ENCODE measurements at regions not wholly inside any gene's neighbourhood (a gene's known extent, or its start where the extent isn't known, plus 50 kb on each side); places are given as distances from the start of the nearest gene placed in this dataset.

DNA sequence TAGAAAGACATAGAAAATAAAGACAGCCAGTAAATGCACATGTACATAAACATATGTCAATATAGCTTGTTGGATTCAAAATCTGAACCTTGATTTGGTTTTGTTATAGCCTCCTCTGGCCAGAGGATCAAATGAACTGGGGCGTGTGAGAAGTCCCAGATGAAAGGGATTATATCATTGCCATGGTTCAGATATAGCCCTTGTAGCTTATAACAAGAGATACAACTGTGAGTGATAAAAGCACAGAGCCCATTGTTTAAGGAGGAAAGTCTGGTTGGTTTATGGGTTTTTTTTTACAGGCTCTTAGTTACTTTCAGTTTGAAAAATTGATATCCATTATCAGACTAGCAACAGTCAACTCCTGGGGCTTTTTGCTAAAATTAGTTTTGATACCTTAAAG is 101.7 kb upstream of the GLRA2 start:
- no peak overlapping the region for H3K27ac ChIP-seq (ENCODE audit: low read length)
- DNase-seq: no peak

DNA sequence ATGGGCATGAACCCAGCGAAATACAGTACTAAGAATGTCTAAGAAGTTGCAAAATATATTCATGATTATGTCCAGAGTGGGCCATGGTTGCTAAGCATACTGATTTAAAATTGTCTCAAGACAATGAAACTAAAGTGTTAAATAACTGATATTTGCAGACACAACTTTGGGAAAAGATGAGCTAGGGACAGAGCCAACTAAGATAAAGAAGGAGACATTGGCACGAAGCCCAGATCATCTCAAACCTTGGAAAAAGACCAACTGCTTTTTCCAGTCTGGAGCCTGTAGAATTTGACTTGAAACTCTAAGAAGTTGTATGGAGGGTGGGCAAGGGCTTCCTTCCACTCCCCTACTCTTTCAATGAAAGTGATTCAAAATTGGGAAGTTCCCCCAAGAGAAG is 108.5 kb upstream of the GLRA2 start:
- H3K36me3 ChIP-seq (ENCODE audit: insufficient read depth, low read length): no peaks in the 10 kb centered on the region
- no peaks in the 10 kb centered on the region for H4K20me1 ChIP-seq (ENCODE audit: insufficient read depth, low read length)
- TF ChIP-seq EZH2 (IDR thresholded peaks at IDR 0.05; ENCODE audit: borderline replicate concordance, low read depth, low read length, severe bottlenecking): no peak
- TF ChIP-seq, protein P1, sequence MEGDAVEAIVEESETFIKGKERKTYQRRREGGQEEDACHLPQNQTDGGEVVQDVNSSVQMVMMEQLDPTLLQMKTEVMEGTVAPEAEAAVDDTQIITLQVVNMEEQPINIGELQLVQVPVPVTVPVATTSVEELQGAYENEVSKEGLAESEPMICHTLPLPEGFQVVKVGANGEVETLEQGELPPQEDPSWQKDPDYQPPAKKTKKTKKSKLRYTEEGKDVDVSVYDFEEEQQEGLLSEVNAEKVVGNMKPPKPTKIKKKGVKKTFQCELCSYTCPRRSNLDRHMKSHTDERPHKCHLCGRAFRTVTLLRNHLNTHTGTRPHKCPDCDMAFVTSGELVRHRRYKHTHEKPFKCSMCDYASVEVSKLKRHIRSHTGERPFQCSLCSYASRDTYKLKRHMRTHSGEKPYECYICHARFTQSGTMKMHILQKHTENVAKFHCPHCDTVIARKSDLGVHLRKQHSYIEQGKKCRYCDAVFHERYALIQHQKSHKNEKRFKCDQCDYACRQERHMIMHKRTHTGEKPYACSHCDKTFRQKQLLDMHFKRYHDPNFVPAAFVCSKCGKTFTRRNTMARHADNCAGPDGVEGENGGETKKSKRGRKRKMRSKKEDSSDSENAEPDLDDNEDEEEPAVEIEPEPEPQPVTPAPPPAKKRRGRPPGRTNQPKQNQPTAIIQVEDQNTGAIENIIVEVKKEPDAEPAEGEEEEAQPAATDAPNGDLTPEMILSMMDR (IDR thresholded peaks at IDR 0.05; ENCODE audit: borderline replicate concordance, extremely low read depth, low read length, poor library complexity, severe bottlenecking): no peak
- DNase-seq (no peak), ATAC-seq (ENCODE audit: insufficient read depth, low read depth) (no peak)
- H3K27ac ChIP-seq (ENCODE audit: low read length): no peak overlapping the region
- H3K9me3 ChIP-seq (ENCODE audit: insufficient read depth, low read length, severe bottlenecking): no peaks in the 10 kb centered on the region
- H2AFZ ChIP-seq (ENCODE audit: low read depth, low read length): no peak overlapping the region
- no peaks in the 10 kb centered on the region for H3K79me2 ChIP-seq (ENCODE audit: insufficient read depth, low read length)
- no peak overlapping the region for H3K4me2 ChIP-seq (ENCODE audit: insufficient read depth, low read length)
- no peak overlapping the region for H3K9ac ChIP-seq (ENCODE audit: low read depth, low read length)
- no peak overlapping the region for H3K4me3 ChIP-seq (ENCODE audit: low read depth in 1 of 2, low read length in 2 of 2)
- H3K27me3 ChIP-seq (ENCODE audit: insufficient read depth, low read length, poor library complexity): no peaks in the 10 kb centered on the region
- no peaks in the 10 kb centered on the region for H3K4me1 ChIP-seq (ENCODE audit: insufficient read depth, low read length)

More for the DNA sequence above, 101.7 kb upstream of the GLRA2 start:
- H3K27me3 ChIP-seq (ENCODE audit: insufficient read depth, low read length, poor library complexity): no peaks in the 10 kb centered on the region
- no peaks in the 10 kb centered on the region for H3K9me3 ChIP-seq (ENCODE audit: insufficient read depth, low read length, severe bottlenecking)
- TF ChIP-seq, protein P1 (IDR thresholded peaks at IDR 0.05; ENCODE audit: borderline replicate concordance, extremely low read depth, low read length, poor library complexity, severe bottlenecking): no peak
- no peaks in the 10 kb centered on the region for H4K20me1 ChIP-seq (ENCODE audit: insufficient read depth, low read length)
- H3K9ac ChIP-seq (ENCODE audit: low read depth, low read length): no peak overlapping the region
- H2AFZ ChIP-seq (ENCODE audit: low read depth, low read length): no peak overlapping the region
- H3K4me3 ChIP-seq (ENCODE audit: low read depth in 1 of 2, low read length in 2 of 2): no peak overlapping the region
- H3K4me1 ChIP-seq (ENCODE audit: insufficient read depth, low read length): no peaks in the 10 kb centered on the region
- no peak overlapping the region for H3K4me2 ChIP-seq (ENCODE audit: insufficient read depth, low read length)
- no peaks in the 10 kb centered on the region for H3K79me2 ChIP-seq (ENCODE audit: insufficient read depth, low read length)
- no peak for ATAC-seq (ENCODE audit: insufficient read depth, low read depth)
- no peaks in the 10 kb centered on the region for H3K36me3 ChIP-seq (ENCODE audit: insufficient read depth, low read length)

DNA sequence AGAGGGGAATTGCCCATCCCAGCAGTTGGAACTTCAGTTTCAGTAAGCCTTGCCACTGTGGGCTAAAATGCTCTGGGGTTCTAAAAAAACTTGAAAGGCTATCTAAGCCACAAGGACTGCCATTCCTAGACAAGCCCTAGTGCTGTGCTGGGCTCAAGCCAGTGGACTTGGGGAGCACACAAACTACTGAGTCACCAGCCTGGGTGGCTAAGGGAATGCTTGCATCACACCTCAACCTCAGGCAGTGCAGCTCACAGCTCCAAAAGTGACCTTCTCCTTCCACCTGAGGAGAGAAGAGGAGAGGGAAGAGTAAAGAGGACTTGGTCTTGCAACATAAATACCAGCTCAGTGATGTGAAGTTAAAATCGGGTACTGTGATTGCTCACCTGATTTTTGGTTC is 116.7 kb upstream of the GLRA2 start:
- Histone ChIP-seq H3K79me2 (ENCODE audit: insufficient read depth, low read length) (no peaks in the 10 kb centered on the region), H3K9me3 (ENCODE audit: insufficient read depth, low read length, severe bottlenecking) (no peaks in the 10 kb centered on the region), H2AFZ (ENCODE audit: low read depth, low read length) (no peak overlapping the region), H3K4me1 (ENCODE audit: insufficient read depth, low read length) (no peaks in the 10 kb centered on the region), H3K27me3 (ENCODE audit: insufficient read depth, low read length, poor library complexity) (no peaks in the 10 kb centered on the region), H3K4me2 (ENCODE audit: insufficient read depth, low read length) (no peak overlapping the region), H3K4me3 (ENCODE audit: low read depth in 1 of 2, low read length in 2 of 2) (no peak overlapping the region), H3K27ac (ENCODE audit: low read length) (no peak overlapping the region), H4K20me1 (ENCODE audit: insufficient read depth, low read length) (no peaks in the 10 kb centered on the region), H3K36me3 (ENCODE audit: insufficient read depth, low read length) (no peaks in the 10 kb centered on the region), H3K9ac (ENCODE audit: low read depth, low read length) (no peak overlapping the region)
- TF ChIP-seq, protein P1 (IDR thresholded peaks at IDR 0.05; ENCODE audit: borderline replicate concordance, extremely low read depth, low read length, poor library complexity, severe bottlenecking): no peak
- TF ChIP-seq EZH2 (IDR thresholded peaks at IDR 0.05; ENCODE audit: borderline replicate concordance, low read depth, low read length, severe bottlenecking): no peak
- ATAC-seq (ENCODE audit: insufficient read depth, low read depth) (no peak), DNase-seq (no peak)

DNA sequence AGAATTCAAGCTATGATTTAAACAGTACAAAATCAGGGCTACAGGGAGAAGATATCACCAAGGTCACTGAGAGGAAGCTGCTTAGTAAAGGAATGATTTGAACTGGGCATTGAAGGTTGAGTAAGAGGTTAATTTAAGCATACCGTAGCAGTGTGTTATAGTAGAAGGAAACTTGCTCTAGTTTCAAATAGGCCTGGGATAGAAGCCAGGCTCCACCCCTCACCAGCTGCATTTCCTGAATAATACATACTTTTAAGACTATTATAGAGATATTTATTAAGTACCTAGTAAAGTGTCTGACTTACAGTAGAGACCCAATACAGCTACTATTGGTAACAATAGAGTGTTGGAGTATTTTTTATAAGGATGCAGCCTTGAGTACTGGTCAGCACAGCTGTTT is 118.0 kb upstream of the GLRA2 start:
- H2AFZ ChIP-seq (ENCODE audit: low read depth, low read length): no peak overlapping the region
- H3K79me2 ChIP-seq (ENCODE audit: insufficient read depth, low read length): no peaks in the 10 kb centered on the region
- no peak overlapping the region for H3K4me3 ChIP-seq (ENCODE audit: low read depth in 1 of 2, low read length in 2 of 2)
- no peaks in the 10 kb centered on the region for H3K27me3 ChIP-seq (ENCODE audit: insufficient read depth, low read length, poor library complexity)
- no peak overlapping the region for H3K9ac ChIP-seq (ENCODE audit: low read depth, low read length)
- no peaks in the 10 kb centered on the region for H4K20me1 ChIP-seq (ENCODE audit: insufficient read depth, low read length)
- DNase-seq (no peak), ATAC-seq (ENCODE audit: insufficient read depth, low read depth) (no peak)
- H3K4me1 ChIP-seq (ENCODE audit: insufficient read depth, low read length): no peaks in the 10 kb centered on the region
- H3K36me3 ChIP-seq (ENCODE audit: insufficient read depth, low read length): no peaks in the 10 kb centered on the region
- H3K9me3 ChIP-seq (ENCODE audit: insufficient read depth, low read length, severe bottlenecking): no peaks in the 10 kb centered on the region
- H3K4me2 ChIP-seq (ENCODE audit: insufficient read depth, low read length): no peak overlapping the region
- TF ChIP-seq, protein P1 (IDR thresholded peaks at IDR 0.05; ENCODE audit: borderline replicate concordance, extremely low read depth, low read length, poor library complexity, severe bottlenecking): no peak
- TF ChIP-seq EZH2 (IDR thresholded peaks at IDR 0.05; ENCODE audit: borderline replicate concordance, low read depth, low read length, severe bottlenecking): no peak
- no peak overlapping the region for H3K27ac ChIP-seq (ENCODE audit: low read length)
